Suprapubic skin (tissue), 4 donors: ENCODE measurements at regions not wholly inside any gene's neighbourhood (a gene's known extent, or its start where the extent isn't known, plus 50 kb on each side); places are given as distances from the start of the nearest gene placed in this dataset.

Experiments used
- DNase-seq, 2 donors: peaks; one replicate each; pipeline ENCODE4 v3.0.0-alpha.2; 2019; ENCODE audit warnings: low spot score in 2 of 2
- H3K27ac ChIP-seq: fragments of 200-600 bp; sonication (generic); one replicate; pipeline ENCODE4 v1.5.1; 2019
- H3K27me3 ChIP-seq: fragments of 200-600 bp; sonication (generic); one replicate; pipeline ENCODE4 v1.5.1; 2019
- H3K36me3 ChIP-seq: fragments of 200-600 bp; sonication (generic); one replicate; pipeline ENCODE4 v1.5.1; 2019
- H3K4me1 ChIP-seq: fragments of 200-600 bp; sonication (generic); one replicate; pipeline ENCODE4 v1.5.1; 2019
- H3K4me3 ChIP-seq: fragments of 200-600 bp; sonication (generic); one replicate; pipeline ENCODE4 v1.5.1; 2019; ENCODE audit warnings: mild to moderate bottlenecking
- H3K9me3 ChIP-seq: fragments of 200-600 bp; sonication (generic); one replicate; pipeline ENCODE4 v1.5.1; 2019
- EP300 ChIP-seq: sonication (generic); formaldehyde crosslinking; IDR thresholded peaks from one replicate; pipeline ENCODE4 v1.6.1; 2017; ENCODE audit warnings: antibody characterized with exemption
- POLR2A ChIP-seq, 2 donors: fragments of 450-650 bp; IDR thresholded peaks; one replicate each; pipeline ENCODE4 v1.6.1; 2017; ENCODE audit warnings: antibody characterized with exemption in 2 of 2, mild to moderate bottlenecking in 2 of 2, moderate library complexity in 2 of 2
- POLR2AphosphoS5 ChIP-seq, 3 donors: sonication (generic); formaldehyde crosslinking; IDR thresholded peaks; one replicate each; pipeline ENCODE4 v1.6.1; 2017; ENCODE audit warnings: antibody characterized with exemption in 3 of 3
- WGBS: methylation state at CpG from one replicate; pipeline ENCODE4 v1.1.5; 2018; 5-methylcytosine and 5-hydroxymethylcytosine counted together
- TF ChIP-seq, protein P1 (sequence below), 2 donors: fragments of 200-600 bp in 1 of 2; fragments of 450-650 bp in 1 of 2; sonication (generic) in 1 of 2; IDR thresholded peaks; one replicate each; pipeline ENCODE4 v1.5.1; 2016 to 2019; ENCODE audit warnings: antibody characterized with exemption in 2 of 2, mild to moderate bottlenecking in 1 of 2, moderate library complexity in 1 of 2

DNA sequence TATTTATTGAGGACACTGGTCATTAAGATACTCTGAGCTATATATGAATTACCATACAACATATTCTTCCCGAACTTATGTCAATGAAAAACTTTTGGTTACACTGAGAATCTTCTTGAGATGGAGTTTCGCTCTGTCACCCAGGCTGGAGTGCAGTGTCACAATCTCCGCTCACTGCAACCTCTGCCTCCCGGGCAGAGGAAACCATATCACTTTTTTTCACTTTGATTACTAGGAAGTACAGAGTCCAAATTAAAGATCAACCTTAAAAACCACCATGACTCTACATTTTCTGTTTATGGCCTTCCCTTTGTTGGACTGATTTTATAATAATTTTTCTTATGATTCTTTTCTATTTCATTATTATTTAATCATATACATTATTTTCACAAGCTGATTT lies 336.5 kb downstream of the FSCB start:
- H3K9me3 ChIP-seq: no peaks in the 10 kb centered on the region
- TF ChIP-seq POLR2AphosphoS5 (IDR thresholded peaks at IDR 0.05) (no peak), EP300 (no peak), POLR2A (IDR thresholded peaks at IDR 0.05) (no peak)
- TF ChIP-seq, protein P1, sequence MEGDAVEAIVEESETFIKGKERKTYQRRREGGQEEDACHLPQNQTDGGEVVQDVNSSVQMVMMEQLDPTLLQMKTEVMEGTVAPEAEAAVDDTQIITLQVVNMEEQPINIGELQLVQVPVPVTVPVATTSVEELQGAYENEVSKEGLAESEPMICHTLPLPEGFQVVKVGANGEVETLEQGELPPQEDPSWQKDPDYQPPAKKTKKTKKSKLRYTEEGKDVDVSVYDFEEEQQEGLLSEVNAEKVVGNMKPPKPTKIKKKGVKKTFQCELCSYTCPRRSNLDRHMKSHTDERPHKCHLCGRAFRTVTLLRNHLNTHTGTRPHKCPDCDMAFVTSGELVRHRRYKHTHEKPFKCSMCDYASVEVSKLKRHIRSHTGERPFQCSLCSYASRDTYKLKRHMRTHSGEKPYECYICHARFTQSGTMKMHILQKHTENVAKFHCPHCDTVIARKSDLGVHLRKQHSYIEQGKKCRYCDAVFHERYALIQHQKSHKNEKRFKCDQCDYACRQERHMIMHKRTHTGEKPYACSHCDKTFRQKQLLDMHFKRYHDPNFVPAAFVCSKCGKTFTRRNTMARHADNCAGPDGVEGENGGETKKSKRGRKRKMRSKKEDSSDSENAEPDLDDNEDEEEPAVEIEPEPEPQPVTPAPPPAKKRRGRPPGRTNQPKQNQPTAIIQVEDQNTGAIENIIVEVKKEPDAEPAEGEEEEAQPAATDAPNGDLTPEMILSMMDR (IDR thresholded peaks at IDR 0.05): no peak
- no peak overlapping the region for H3K27ac ChIP-seq
- no peaks in the 10 kb centered on the region for H3K27me3 ChIP-seq
- no peak overlapping the region for H3K4me3 ChIP-seq
- DNase-seq: no peak
- H3K4me1 ChIP-seq: no peaks in the 10 kb centered on the region
- 71% methylated on average over 4 of the region's 4 CpGs for WGBS
- H3K36me3 ChIP-seq: no peaks in the 10 kb centered on the region

DNA sequence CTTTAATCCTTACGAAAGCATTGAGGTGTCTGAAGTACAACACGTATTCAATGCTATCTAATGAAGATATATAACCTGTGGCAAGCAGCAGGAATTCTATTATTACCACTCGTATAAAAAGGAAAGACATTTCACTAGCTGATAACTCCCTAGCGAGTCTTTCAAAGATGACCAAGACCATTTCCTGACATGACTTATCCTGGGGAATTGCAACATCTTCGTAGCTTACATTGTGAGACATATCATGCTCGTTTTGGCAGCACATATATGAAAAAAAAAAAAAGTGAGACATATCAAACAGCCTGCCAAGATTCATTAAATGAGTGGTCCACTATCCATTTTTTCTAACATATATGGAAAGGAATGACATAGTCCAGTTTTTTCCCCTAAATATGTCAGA lies 337.0 kb downstream of the FSCB start:
- Histone ChIP-seq H3K27me3 (no peaks in the 10 kb centered on the region), H3K4me3 (no peak overlapping the region), H3K36me3 (no peaks in the 10 kb centered on the region), H3K9me3 (no peaks in the 10 kb centered on the region), H3K27ac (no peak overlapping the region), H3K4me1 (no peaks in the 10 kb centered on the region)
- no peak for DNase-seq
- WGBS: 73% methylated on average over 6 of the region's 6 CpGs
- TF ChIP-seq POLR2AphosphoS5 (IDR thresholded peaks at IDR 0.05) (no peak), EP300 (no peak), POLR2A (IDR thresholded peaks at IDR 0.05) (no peak)
- TF ChIP-seq, protein P1 (IDR thresholded peaks at IDR 0.05): no peak

DNA sequence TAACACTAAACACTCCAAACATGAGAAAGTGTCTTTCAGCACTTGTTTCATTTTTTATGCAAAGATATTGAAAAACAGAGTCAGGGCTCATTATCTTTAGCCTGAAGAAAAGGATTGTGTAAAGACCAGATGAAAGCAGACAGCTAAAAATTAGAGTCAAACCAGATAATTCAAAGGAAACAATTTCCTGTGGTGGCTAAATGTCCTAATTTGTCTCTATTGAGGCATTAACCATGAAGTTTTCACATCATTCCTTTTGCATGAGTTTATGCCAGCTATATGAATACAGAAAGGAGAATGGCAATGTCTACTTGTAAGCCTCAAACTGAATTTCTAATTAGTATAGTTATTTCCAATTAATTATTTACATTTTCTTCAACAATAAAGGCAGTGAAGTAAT lies 338.5 kb downstream of the FSCB start:
- Histone ChIP-seq H3K4me3 (no peak overlapping the region), H3K9me3 (no peaks in the 10 kb centered on the region), H3K27me3 (no peaks in the 10 kb centered on the region), H3K36me3 (no peaks in the 10 kb centered on the region), H3K27ac (no peak overlapping the region), H3K4me1 (no peaks in the 10 kb centered on the region)
- no peak for TF ChIP-seq EP300
- TF ChIP-seq, protein P1 (IDR thresholded peaks at IDR 0.05): no peak
- TF ChIP-seq POLR2AphosphoS5 (IDR thresholded peaks at IDR 0.05): no peak
- no peak for TF ChIP-seq POLR2A (IDR thresholded peaks at IDR 0.05)
- DNase-seq: no peak

DNA sequence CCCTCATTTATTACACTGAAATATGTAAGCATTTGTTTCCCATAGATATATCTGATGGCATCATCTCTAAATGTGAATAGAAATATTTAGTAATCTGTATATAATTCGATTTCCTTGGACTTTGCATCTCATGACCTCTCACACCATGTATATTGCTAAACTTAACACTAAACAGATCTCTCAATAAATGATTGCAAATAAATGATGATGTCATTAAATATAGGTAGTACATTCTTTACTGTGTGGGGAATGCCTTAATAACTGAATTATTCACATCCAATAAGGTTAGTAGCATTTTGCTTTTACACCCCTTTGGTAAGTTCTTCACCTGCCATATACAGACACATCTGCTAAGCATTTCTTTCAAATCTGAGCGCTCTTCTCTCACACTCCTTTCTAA lies 340.5 kb downstream of the FSCB start:
- no peaks in the 10 kb centered on the region for H3K36me3 ChIP-seq
- no peak overlapping the region for H3K27ac ChIP-seq
- H3K27me3 ChIP-seq: no peaks in the 10 kb centered on the region
- no peaks in the 10 kb centered on the region for H3K4me1 ChIP-seq
- TF ChIP-seq POLR2A (IDR thresholded peaks at IDR 0.05) (no peak), POLR2AphosphoS5 (IDR thresholded peaks at IDR 0.05) (no peak), EP300 (no peak)
- TF ChIP-seq, protein P1 (IDR thresholded peaks at IDR 0.05): no peak
- no peak overlapping the region for H3K4me3 ChIP-seq
- no peaks in the 10 kb centered on the region for H3K9me3 ChIP-seq
- no peak for DNase-seq
- 78% methylated on average over 2 of the region's 2 CpGs for WGBS

DNA sequence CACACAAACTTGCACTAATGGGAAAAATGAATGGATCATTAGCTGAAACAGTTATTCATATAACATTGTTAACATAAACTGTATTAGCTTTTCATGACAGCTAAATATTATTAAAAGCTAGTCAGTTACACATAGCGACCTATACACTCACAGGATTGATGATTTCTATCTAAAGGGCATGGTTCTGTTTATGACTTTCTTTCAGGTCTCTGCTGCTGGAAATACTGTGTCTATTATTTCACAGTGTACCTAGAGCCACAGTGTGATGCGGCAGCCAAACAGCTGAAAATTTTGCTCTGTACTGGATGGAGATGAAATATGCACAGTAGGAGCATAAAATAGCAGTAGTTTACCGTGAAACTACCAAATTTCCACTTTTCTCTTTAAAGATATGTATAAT lies 341.1 kb downstream of the FSCB start:
- Histone ChIP-seq H3K4me1 (no peaks in the 10 kb centered on the region), H3K4me3 (no peak overlapping the region), H3K27me3 (no peaks in the 10 kb centered on the region), H3K36me3 (no peaks in the 10 kb centered on the region), H3K27ac (no peak overlapping the region), H3K9me3 (no peaks in the 10 kb centered on the region)
- no peak for DNase-seq
- 71% methylated on average over 3 of the region's 3 CpGs for WGBS
- no peak for TF ChIP-seq POLR2AphosphoS5 (IDR thresholded peaks at IDR 0.05)
- TF ChIP-seq EP300: no peak
- no peak for TF ChIP-seq POLR2A (IDR thresholded peaks at IDR 0.05)
- TF ChIP-seq, protein P1 (IDR thresholded peaks at IDR 0.05): no peak
